NCI-H146 treated with DMSO at 0.1 percent for 48 hours (cell line): ENCODE measurements at regions not wholly inside any gene's neighbourhood (a gene's known extent, or its start where the extent isn't known, plus 50 kb on each side); places are given as distances from the start of the nearest gene placed in this dataset.

Source experiments
- DNase-seq: peaks from one replicate; lab custom pipeline; 2025; ENCODE audit not compliant: unreplicated experiment; lab: John Stamatoyannopoulos, UW

- DNase-seq: no peak
Observed at GRCh38 chr12:114302606-114303315, 103.2 kb downstream of the TBX5 start.

GRCh38 chr12:114302117-114302516 is 103.8 kb downstream of the TBX5 start:
- DNase-seq: no peak

- DNase-seq: no peak
Observed at GRCh38 chr12:114294303-114294685, 111.7 kb downstream of the TBX5 start.

- no peak for DNase-seq
Observed at GRCh38 chr12:114293571-114294302, 112.2 kb downstream of the TBX5 start.

DNA sequence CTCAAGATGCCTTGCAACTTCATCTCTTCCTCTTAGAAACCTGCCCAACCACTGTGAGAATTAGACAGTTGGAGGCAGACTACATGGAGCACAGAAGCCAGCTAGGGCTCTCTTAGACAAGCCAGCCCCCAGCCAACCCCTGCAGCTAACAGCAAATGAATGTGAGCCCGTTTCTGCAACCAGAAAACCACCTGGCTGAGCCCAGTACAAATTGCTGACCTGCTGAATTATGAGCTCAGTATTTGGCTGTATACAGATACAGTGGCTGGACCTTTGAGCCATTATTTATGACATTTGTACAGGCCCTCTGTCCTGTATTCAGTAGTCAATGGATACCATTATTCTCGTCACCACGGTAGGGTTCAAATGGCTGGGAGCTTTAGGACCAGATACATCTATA is 112.9 kb downstream of the TBX5 start:
- no peak for DNase-seq

GRCh38 chr12:114291389-114292060 is 114.4 kb downstream of the TBX5 start:
- no peak for DNase-seq

DNA sequence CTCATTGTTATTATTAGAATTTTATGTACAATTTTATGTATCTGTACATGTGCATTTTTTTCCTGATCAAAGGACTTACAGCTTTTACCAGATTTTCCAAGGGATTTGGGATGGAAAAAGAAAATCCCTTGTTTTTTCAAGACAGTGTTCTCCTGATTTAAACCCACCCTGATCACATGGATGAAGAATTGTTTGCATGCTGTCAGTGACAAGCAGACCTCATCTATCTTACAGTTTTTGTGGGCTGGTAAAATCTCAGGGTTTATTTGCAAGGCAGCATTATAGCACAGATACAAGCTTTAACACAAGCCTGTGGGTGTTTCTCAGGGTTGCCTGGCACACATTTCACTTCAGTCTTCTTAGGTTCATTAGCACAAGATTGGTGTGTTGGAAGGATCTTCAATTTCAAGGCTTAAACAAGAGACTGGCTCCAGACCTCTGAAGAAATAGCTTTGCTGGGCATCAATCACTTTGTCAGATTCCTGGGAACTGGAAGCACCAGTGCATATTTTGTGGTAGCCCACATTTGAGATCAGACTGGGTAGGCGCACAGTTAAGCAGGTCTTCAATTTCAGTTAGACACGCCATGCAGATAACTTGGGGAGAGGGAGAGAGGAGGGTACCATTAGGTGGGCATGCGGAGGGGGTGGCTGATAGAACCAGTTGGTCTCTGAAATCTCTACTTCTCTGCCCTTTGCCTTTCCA is 118.0 kb downstream of the TBX5 start:
- no peak for DNase-seq

DNA sequence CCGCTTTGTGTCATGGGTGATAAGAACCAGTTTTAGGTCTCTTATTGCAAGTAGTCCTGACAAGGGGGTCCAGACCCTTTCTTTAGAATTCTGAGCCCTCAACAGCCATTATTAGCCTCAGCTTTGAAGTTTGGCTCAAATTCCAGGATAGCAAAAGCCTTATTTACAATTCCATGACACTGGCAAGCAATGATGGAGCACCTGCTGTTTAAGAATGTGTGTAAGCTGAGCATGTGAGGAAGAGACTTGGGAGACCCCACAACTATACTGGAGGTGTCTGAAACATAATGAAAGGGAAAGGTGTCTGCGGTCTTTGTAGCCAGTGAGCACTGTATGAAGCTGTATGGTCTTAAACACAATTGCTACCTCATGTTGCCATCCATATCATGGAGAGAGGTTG is 119.8 kb downstream of the TBX5 start:
- no peak for DNase-seq

DNA sequence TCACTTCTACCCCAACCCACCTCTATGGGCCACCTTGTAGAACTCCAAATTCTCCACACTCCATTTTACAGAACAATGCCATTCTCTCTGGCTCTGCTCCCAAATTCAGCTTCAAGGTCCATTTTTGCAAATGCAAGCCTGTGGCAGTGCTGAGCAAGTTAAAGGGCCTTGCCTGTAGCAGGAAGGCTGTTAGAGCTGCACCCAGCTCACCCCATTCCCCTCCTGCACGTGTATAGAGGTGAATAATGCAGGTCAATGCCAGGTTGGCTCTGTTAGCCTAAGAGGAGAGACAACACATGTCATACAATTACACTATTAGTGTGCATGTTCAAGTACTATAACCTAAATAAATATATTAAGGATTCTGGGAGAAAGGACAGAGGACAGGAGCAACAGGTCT is 120.4 kb downstream of the TBX5 start:
- no peak for DNase-seq

DNA sequence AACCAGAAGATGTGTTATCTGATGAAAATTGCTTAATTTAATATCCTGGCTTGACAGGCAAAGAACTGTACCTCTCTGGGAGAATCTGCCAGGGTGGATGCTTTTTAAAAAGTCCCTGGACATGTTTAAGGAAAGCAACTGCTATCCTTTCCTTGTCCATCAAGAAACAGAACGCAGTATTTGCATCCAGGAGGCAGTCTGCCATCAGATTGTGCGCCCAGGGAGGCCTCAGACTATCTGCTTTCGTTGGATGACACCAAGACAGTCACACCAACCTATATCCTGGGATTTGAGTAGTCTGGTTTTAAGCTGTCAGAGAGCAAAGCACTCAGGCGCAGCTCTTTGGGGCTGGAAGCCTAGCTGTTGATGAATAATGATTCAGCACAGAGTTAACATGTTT is 121.9 kb downstream of the TBX5 start:
- no peak for DNase-seq

- DNase-seq: no peak
Observed at GRCh38 chr12:114275932-114276785, 129.8 kb downstream of the TBX5 start.

DNA sequence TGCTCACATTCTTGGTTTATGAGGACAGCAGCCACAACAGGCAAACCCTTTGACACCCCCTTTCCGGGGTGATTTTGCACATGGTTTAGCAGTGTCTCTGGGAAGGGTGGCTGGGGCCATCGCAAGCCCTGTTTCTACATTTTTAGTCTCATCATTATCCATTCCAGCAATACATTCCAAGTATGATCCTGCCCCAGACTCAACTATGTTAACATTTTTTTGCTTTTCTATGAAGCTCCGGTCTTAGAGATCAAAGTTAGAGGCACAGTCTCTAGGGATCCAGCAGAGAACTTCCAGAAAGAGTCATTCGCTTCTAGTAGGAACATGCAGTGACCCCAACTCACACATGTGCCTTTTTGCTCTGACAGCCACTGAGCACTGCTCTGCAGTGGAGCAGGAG is 130.9 kb downstream of the TBX5 start:
- DNase-seq: no peak

GRCh38 chr12:114274131-114274530 is 131.8 kb downstream of the TBX5 start:
- DNase-seq: no peak

GRCh38 chr12:114272605-114273004 is 133.3 kb downstream of the TBX5 start:
- DNase-seq: no peak

GRCh38 chr12:114272071-114272470 is 133.9 kb downstream of the TBX5 start:
- no peak for DNase-seq

DNA sequence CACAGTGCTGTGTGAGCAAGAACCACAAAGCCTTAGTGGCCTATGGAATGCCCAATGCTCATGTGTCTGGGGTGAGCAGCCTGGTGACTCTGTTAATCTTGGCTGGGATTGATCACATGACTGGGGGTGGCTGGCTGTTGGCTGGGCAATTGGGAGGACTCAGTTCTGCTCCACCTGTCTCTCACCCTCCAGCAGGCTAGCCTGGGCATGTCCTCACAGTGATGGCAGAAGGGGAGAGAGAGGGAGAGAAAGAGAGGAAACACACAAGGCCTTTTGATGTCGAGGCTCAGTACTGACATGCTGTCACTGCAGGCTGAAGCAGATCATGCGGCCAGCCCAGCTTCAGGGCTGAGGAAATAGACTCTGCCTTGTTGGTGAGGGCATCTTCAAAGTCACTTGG is 136.8 kb downstream of the TBX5 start:
- no peak for DNase-seq

- DNase-seq: no peak
Observed at GRCh38 chr12:114266536-114266935, 139.4 kb downstream of the TBX5 start.

GRCh38 chr12:114265036-114265435 is 140.9 kb downstream of the TBX5 start:
- DNase-seq: no peak

DNA sequence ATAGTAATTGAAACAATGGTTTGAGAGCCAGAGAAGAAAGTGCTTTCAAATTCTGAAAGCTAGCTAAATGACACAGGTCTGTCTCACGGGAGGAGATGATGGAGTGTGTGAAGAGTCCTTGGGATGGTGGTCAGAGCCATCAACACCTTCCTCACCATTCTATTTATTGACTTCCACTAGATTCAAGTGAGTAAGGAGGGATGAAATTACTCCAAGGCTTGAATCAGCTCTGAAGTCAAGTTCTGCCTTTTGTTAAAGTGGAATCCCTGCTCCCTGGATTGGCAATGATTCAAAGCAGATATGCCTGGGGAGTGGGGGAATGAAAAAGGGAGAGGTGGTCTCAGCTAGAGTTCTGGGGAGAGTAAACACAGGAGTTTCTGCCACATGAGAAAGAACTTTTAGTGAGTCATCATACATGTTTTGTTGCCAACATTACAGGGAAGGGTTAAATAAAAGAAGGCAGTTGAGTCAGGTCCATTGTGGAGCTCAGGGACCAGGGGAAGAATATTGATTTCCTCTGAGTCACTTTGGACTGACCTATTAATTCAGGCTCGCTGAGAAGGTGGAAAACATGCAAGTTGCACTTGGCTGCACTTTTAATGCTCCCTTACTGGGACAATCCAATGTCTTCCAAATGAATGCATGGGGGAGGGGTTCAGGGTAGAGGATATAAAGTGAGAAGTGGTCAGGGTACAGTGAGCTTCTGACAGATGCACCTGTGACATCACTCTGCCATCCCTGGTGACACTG is 142.7 kb downstream of the TBX5 start:
- no peak for DNase-seq

DNA sequence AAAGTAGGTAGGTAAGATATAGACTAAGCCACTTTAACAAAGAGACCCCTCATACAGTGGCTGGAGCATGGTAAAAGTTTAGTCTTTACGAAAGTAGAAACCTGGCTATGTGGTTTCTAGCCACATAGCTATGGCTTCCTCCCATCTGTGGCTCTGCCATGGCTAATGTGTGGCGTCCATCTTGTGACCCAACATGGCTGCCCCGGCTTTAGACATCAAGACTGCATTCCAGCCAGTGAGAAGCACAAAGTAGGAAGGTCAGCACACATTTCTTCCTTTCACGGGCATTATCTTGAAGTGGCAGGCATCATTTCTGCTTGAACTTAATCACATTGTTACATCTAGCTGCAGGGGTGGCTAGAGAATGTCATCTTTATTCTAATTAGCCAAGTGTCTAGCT is 148.3 kb downstream of the TBX5 start:
- DNase-seq: no peak
